GM23338 (cell line): ENCODE measurements at regions not wholly inside any gene's neighbourhood (a gene's known extent, or its start where the extent isn't known, plus 50 kb on each side); places are given as distances from the start of the nearest gene placed in this dataset.

Source experiments
- CREB1 ChIP-seq: fragments of 250-450 bp; sonication (Bioruptor Pico); IDR thresholded peaks from 2 replicates; pipeline ENCODE4 v1.5.0; 2020; ENCODE audit warnings: low read depth, mild to moderate bottlenecking, moderate library complexity
- ETS1 ChIP-seq: IDR thresholded peaks from 2 replicates; pipeline ENCODE4 v1.6.1; 2016; ENCODE audit warnings: antibody characterized with exemption
- EZH2 ChIP-seq: fragments of 200-600 bp; sonication (generic); IDR thresholded peaks from one replicate; pipeline ENCODE4 v1.8.0; 2017; ENCODE audit warnings: antibody characterized with exemption, mild to moderate bottlenecking, low read depth; ENCODE audit not compliant: unreplicated experiment
- EZH2phosphoT487 ChIP-seq: fragments of 200-600 bp; sonication (generic); IDR thresholded peaks from one replicate; pipeline ENCODE4 v1.8.1; 2018; ENCODE audit warnings: antibody characterized with exemption; ENCODE audit not compliant: unreplicated experiment
- JUNB ChIP-seq: IDR thresholded peaks from one replicate; pipeline ENCODE4 v1.6.1; 2016; ENCODE audit warnings: antibody characterized with exemption; ENCODE audit not compliant: unreplicated experiment
- NANOG ChIP-seq: IDR thresholded peaks from 2 replicates; pipeline ENCODE4 v1.6.1; 2016; ENCODE audit warnings: antibody characterized with exemption, borderline replicate concordance
- POLR2AphosphoS5 ChIP-seq: IDR thresholded peaks from 2 replicates; pipeline ENCODE4 v1.6.1; 2016; ENCODE audit warnings: antibody characterized with exemption, low read depth
- STAT1 ChIP-seq: IDR thresholded peaks from one replicate; pipeline ENCODE4 v1.6.1; 2016; ENCODE audit warnings: antibody characterized with exemption; ENCODE audit not compliant: unreplicated experiment
- ZNF331 ChIP-seq: fragments of 250-450 bp; sonication (Bioruptor Pico); IDR thresholded peaks from 2 replicates; pipeline ENCODE4 v1.5.0; 2020; ENCODE audit warnings: low read depth, mild to moderate bottlenecking, moderate library complexity
- TF ChIP-seq, protein P1 (sequence below), 2 experiments: fragments of 200-600 bp in 1 of 2; sonication (generic) in 1 of 2; conservative IDR thresholded peaks; 2 replicates each; pipeline versions ENCODE4 v1.5.1 to v1.6.1; 2016 to 2017; ENCODE audit warnings: antibody characterized with exemption in 2 of 2, low read depth in 2 of 2, mild to moderate bottlenecking in 2 of 2, moderate library complexity in 1 of 2
- TF ChIP-seq, protein P2 (sequence below): IDR thresholded peaks from one replicate; pipeline ENCODE4 v1.6.1; 2018; ENCODE audit warnings: antibody characterized with exemption; ENCODE audit not compliant: unreplicated experiment
- TF ChIP-seq, protein P3 (sequence below): fragments of 250-450 bp; sonication (Bioruptor Pico); IDR thresholded peaks from 2 replicates; pipeline ENCODE4 v1.5.0; 2020; ENCODE audit warnings: mild to moderate bottlenecking, moderate library complexity

GRCh38 chr1:81119319-81119718, 681.4 kb upstream of the ADGRL2 start:
- TF ChIP-seq, protein P1, sequence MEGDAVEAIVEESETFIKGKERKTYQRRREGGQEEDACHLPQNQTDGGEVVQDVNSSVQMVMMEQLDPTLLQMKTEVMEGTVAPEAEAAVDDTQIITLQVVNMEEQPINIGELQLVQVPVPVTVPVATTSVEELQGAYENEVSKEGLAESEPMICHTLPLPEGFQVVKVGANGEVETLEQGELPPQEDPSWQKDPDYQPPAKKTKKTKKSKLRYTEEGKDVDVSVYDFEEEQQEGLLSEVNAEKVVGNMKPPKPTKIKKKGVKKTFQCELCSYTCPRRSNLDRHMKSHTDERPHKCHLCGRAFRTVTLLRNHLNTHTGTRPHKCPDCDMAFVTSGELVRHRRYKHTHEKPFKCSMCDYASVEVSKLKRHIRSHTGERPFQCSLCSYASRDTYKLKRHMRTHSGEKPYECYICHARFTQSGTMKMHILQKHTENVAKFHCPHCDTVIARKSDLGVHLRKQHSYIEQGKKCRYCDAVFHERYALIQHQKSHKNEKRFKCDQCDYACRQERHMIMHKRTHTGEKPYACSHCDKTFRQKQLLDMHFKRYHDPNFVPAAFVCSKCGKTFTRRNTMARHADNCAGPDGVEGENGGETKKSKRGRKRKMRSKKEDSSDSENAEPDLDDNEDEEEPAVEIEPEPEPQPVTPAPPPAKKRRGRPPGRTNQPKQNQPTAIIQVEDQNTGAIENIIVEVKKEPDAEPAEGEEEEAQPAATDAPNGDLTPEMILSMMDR (conservative IDR thresholded peaks at IDR 0.05; ENCODE audit: low read depth in 2 of 2), result no peak
- no peak for TF ChIP-seq EZH2
- TF ChIP-seq CREB1 (CRISPR knock-in tag), result no peak
- TF ChIP-seq, protein P2, sequence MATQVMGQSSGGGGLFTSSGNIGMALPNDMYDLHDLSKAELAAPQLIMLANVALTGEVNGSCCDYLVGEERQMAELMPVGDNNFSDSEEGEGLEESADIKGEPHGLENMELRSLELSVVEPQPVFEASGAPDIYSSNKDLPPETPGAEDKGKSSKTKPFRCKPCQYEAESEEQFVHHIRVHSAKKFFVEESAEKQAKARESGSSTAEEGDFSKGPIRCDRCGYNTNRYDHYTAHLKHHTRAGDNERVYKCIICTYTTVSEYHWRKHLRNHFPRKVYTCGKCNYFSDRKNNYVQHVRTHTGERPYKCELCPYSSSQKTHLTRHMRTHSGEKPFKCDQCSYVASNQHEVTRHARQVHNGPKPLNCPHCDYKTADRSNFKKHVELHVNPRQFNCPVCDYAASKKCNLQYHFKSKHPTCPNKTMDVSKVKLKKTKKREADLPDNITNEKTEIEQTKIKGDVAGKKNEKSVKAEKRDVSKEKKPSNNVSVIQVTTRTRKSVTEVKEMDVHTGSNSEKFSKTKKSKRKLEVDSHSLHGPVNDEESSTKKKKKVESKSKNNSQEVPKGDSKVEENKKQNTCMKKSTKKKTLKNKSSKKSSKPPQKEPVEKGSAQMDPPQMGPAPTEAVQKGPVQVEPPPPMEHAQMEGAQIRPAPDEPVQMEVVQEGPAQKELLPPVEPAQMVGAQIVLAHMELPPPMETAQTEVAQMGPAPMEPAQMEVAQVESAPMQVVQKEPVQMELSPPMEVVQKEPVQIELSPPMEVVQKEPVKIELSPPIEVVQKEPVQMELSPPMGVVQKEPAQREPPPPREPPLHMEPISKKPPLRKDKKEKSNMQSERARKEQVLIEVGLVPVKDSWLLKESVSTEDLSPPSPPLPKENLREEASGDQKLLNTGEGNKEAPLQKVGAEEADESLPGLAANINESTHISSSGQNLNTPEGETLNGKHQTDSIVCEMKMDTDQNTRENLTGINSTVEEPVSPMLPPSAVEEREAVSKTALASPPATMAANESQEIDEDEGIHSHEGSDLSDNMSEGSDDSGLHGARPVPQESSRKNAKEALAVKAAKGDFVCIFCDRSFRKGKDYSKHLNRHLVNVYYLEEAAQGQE, result no peak
- no peak for TF ChIP-seq POLR2AphosphoS5
- no peak for TF ChIP-seq EZH2phosphoT487
- no peak for TF ChIP-seq STAT1
- TF ChIP-seq NANOG, result no peak
- TF ChIP-seq ZNF331 (CRISPR knock-in tag), result no peak
- no peak for TF ChIP-seq JUNB
- no peak for TF ChIP-seq ETS1
- TF ChIP-seq, protein P3, sequence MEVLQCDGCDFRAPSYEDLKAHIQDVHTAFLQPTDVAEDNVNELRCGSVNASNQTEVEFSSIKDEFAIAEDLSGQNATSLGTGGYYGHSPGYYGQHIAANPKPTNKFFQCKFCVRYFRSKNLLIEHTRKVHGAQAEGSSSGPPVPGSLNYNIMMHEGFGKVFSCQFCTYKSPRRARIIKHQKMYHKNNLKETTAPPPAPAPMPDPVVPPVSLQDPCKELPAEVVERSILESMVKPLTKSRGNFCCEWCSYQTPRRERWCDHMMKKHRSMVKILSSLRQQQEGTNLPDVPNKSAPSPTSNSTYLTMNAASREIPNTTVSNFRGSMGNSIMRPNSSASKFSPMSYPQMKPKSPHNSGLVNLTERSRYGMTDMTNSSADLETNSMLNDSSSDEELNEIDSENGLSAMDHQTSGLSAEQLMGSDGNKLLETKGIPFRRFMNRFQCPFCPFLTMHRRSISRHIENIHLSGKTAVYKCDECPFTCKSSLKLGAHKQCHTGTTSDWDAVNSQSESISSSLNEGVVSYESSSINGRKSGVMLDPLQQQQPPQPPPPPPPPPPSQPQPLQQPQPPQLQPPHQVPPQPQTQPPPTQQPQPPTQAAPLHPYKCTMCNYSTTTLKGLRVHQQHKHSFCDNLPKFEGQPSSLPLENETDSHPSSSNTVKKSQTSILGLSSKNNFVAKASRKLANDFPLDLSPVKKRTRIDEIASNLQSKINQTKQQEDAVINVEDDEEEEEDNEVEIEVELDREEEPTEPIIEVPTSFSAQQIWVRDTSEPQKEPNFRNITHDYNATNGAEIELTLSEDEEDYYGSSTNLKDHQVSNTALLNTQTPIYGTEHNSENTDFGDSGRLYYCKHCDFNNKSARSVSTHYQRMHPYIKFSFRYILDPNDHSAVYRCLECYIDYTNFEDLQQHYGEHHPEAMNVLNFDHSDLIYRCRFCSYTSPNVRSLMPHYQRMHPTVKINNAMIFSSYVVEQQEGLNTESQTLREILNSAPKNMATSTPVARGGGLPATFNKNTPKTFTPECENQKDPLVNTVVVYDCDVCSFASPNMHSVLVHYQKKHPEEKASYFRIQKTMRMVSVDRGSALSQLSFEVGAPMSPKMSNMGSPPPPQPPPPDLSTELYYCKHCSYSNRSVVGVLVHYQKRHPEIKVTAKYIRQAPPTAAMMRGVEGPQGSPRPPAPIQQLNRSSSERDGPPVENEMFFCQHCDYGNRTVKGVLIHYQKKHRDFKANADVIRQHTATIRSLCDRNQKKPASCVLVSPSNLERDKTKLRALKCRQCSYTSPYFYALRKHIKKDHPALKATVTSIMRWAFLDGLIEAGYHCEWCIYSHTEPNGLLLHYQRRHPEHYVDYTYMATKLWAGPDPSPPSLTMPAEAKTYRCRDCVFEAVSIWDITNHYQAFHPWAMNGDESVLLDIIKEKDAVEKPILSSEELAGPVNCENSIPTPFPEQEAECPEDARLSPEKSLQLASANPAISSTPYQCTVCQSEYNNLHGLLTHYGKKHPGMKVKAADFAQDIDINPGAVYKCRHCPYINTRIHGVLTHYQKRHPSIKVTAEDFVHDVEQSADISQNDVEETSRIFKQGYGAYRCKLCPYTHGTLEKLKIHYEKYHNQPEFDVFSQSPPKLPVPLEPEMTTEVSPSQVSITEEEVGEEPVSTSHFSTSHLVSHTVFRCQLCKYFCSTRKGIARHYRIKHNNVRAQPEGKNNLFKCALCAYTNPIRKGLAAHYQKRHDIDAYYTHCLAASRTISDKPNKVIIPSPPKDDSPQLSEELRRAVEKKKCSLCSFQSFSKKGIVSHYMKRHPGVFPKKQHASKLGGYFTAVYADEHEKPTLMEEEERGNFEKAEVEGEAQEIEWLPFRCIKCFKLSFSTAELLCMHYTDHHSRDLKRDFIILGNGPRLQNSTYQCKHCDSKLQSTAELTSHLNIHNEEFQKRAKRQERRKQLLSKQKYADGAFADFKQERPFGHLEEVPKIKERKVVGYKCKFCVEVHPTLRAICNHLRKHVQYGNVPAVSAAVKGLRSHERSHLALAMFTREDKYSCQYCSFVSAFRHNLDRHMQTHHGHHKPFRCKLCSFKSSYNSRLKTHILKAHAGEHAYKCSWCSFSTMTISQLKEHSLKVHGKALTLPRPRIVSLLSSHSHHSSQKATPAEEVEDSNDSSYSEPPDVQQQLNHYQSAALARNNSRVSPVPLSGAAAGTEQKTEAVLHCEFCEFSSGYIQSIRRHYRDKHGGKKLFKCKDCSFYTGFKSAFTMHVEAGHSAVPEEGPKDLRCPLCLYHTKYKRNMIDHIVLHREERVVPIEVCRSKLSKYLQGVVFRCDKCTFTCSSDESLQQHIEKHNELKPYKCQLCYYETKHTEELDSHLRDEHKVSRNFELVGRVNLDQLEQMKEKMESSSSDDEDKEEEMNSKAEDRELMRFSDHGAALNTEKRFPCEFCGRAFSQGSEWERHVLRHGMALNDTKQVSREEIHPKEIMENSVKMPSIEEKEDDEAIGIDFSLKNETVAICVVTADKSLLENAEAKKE, result no peak
